ENCODE measurements at regions not wholly inside any gene's neighbourhood (a gene's known extent, or its start where the extent isn't known, plus 50 kb on each side); places are given as distances from the start of the nearest gene placed in this dataset.

DNA sequence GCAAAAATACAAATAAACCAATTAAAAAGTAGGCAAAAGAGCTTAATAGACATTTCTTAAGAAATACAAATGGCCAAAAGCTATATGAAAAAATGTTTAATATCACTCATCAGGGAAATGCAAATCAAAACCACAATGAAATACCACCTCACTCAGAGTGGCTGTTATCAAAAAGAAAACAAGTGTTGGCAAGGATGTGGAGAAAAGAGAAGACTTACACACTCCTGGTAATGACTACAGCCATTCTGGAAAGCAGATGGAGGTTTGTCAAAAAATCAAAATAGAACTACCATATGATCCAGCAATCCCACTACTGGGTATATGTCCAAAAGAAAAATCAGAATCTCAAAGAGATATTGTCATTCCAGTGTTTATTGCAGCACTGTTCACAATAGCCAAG, 223.5 kb upstream of the SLC10A2 start:
- H3K9me3 Mint-ChIP-seq, result peaks cover 0 to 7% (median 0%) of the 10 kb centered on the region in 11 donors
- no peak overlapping the region for H3K27ac Mint-ChIP-seq
- no peaks in the 10 kb centered on the region for H3K36me3 ChIP-seq (ENCODE audit: control insufficient read depth in 2 of 3, insufficient read depth in 3 of 3, low read length in 3 of 3)
- H3K4me1 ChIP-seq (ENCODE audit: control insufficient read depth in 2 of 2, insufficient read depth in 2 of 2, low read length in 2 of 2), result no peaks in the 10 kb centered on the region
- intact Hi-C loops (cut with micrococcal nuclease), result no loop called here
- no peak overlapping the region for H3K4me3 Mint-ChIP-seq
- DNase-seq, result no peak
- H3K36me3 Mint-ChIP-seq, result no peaks in the 10 kb centered on the region
- no peaks in the 10 kb centered on the region for H3K27me3 ChIP-seq (ENCODE audit: control insufficient read depth in 2 of 2, insufficient read depth in 2 of 2, low read length in 2 of 2)
- H3K9me3 ChIP-seq (ENCODE audit: control insufficient read depth in 2 of 3, low read length in 3 of 3), result no peaks in the 10 kb centered on the region
- no peak overlapping the region for H3K4me3 ChIP-seq (ENCODE audit: low read length)
- H3K4me1 Mint-ChIP-seq, result peaks cover 0 to 6% (median 4%) of the 10 kb centered on the region in 7 donors
- peaks cover 0 to 3% (median 0%) of the 10 kb centered on the region in 5 donors for H3K27me3 Mint-ChIP-seq
- no peak for ATAC-seq
- no peak overlapping the region for H3K27ac ChIP-seq (ENCODE audit: low read depth, low read length)
- ChIA-PET CTCF (no interaction called here), POLR2A (no interaction called here)

DNA sequence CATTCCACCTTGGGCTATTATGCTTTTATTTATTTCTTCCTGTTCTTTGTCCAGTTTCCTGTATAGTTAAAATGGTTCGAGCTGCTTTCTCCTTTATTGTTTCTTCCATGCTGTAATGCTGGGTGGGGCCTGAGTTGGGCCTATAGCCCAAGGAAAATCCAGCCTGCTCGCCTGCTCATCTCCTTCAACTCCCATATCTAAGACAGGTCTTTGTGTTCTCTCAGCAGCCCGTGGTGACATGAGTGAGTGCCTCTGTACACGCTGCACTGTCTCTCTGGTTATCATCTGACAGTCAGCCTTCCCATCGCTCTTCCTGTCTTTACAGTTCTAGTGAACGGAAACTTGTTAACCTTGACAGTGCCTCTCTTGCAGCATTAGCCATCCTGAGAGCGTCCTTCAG, 221.9 kb upstream of the SLC10A2 start:
- ATAC-seq (no peak), DNase-seq (no peak)
- no peaks in the 10 kb centered on the region for H3K36me3 Mint-ChIP-seq
- H3K4me3 Mint-ChIP-seq, result peak overlapping the region in 3 of 10 donors; percentile 43 to 63 (median 51)
- ChIA-PET CTCF (no interaction called here), POLR2A (no interaction called here)
- intact Hi-C loops (cut with micrococcal nuclease), result no loop called here
- Histone ChIP-seq H3K27me3 (ENCODE audit: control insufficient read depth in 2 of 2, insufficient read depth in 2 of 2, low read length in 2 of 2) (no peaks in the 10 kb centered on the region), H3K27ac (ENCODE audit: low read depth, low read length) (no peak overlapping the region), H3K9me3 (ENCODE audit: control insufficient read depth in 2 of 3, low read length in 3 of 3) (no peaks in the 10 kb centered on the region), H3K4me3 (ENCODE audit: low read length) (no peak overlapping the region), H3K4me1 (ENCODE audit: control insufficient read depth in 2 of 2, insufficient read depth in 2 of 2, low read length in 2 of 2) (no peaks in the 10 kb centered on the region), H3K36me3 (ENCODE audit: control insufficient read depth in 2 of 3, insufficient read depth in 3 of 3, low read length in 3 of 3) (no peaks in the 10 kb centered on the region)
- H3K27ac Mint-ChIP-seq, result no peak overlapping the region
- peaks cover 0 to 6% (median 4%) of the 10 kb centered on the region in 7 donors for H3K4me1 Mint-ChIP-seq
- peaks cover 1 to 7% (median 3%) of the 10 kb centered on the region in 5 donors for H3K27me3 Mint-ChIP-seq
- peaks cover 0 to 11% (median 0%) of the 10 kb centered on the region in 11 donors for H3K9me3 Mint-ChIP-seq

DNA sequence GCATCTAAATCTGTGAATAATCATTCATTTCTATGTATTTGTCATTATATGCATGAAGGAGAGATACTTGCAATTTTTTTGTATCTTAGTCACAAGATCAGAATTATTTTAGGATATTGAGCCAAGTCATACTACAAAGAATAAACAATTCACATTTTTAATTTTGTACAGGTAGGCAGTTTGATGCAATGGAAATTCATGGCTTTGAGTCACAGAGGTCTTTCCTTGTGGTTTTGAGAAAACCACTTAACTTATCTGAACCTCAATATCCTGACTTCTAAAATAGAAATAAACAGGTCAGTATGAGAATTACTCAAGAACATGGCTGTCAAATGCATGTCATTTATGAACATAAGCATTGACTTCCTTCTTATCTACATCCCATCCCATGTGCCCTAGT, 221.4 kb upstream of the SLC10A2 start:
- ATAC-seq (no peak), DNase-seq (no peak)
- Histone ChIP-seq H3K27ac (ENCODE audit: low read depth, low read length) (no peak overlapping the region), H3K4me1 (ENCODE audit: control insufficient read depth in 2 of 2, insufficient read depth in 2 of 2, low read length in 2 of 2) (no peaks in the 10 kb centered on the region), H3K4me3 (ENCODE audit: low read length) (no peak overlapping the region), H3K9me3 (ENCODE audit: control insufficient read depth in 2 of 3, low read length in 3 of 3) (no peaks in the 10 kb centered on the region), H3K36me3 (ENCODE audit: control insufficient read depth in 2 of 3, insufficient read depth in 3 of 3, low read length in 3 of 3) (no peaks in the 10 kb centered on the region), H3K27me3 (ENCODE audit: control insufficient read depth in 2 of 2, insufficient read depth in 2 of 2, low read length in 2 of 2) (no peaks in the 10 kb centered on the region)
- POLR2A ChIA-PET, result no interaction called here
- intact Hi-C loops (cut with micrococcal nuclease), result no loop called here
- H3K27ac Mint-ChIP-seq, result no peak overlapping the region
- H3K4me3 Mint-ChIP-seq, result peak overlapping the region in 1 of 10 donors; percentile 43
- peaks cover 2 to 9% (median 7%) of the 10 kb centered on the region in 5 donors for H3K27me3 Mint-ChIP-seq
- CTCF ChIA-PET, result no interaction called here
- H3K9me3 Mint-ChIP-seq, result peaks cover 0 to 11% (median 0%) of the 10 kb centered on the region in 11 donors
- H3K36me3 Mint-ChIP-seq, result no peaks in the 10 kb centered on the region
- H3K4me1 Mint-ChIP-seq, result peaks cover 0 to 6% (median 4%) of the 10 kb centered on the region in 7 donors

DNA sequence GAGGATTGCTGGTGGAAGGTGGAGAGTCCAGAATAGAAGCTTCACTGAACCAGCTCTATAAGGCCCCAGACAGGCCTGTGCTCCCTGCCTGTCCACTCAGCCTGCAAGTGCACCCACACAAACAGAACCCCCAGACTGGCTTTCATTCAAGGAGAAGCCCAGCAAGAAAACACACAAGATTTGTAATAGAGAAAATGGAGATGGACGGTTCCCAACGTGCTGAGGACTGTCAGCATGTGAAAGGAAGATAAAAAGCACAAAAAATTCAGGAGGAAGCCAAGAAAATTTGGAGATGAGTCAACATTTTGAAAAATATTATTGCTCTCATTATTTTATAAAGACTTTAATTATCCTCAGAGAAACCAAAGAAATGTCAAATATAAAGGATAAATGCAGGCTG, 218.2 kb upstream of the SLC10A2 start:
- no peaks in the 10 kb centered on the region for H3K36me3 Mint-ChIP-seq
- H3K27me3 Mint-ChIP-seq, result peaks cover 2 to 12% (median 11%) of the 10 kb centered on the region in 5 donors
- no peaks in the 10 kb centered on the region for H3K9me3 ChIP-seq (ENCODE audit: control insufficient read depth in 2 of 3, low read length in 3 of 3)
- CTCF ChIA-PET, result no interaction called here
- no peak overlapping the region for H3K4me3 Mint-ChIP-seq
- H3K9me3 Mint-ChIP-seq, result peaks cover 0 to 8% (median 2%) of the 10 kb centered on the region in 11 donors
- POLR2A ChIA-PET, result no interaction called here
- no peak overlapping the region for H3K27ac ChIP-seq (ENCODE audit: low read depth, low read length)
- no peaks in the 10 kb centered on the region for H3K36me3 ChIP-seq (ENCODE audit: control insufficient read depth in 2 of 3, insufficient read depth in 3 of 3, low read length in 3 of 3)
- no peak overlapping the region for H3K4me3 ChIP-seq (ENCODE audit: low read length)
- intact Hi-C loops (cut with micrococcal nuclease), result no loop called here
- no peak for ATAC-seq
- no peaks in the 10 kb centered on the region for H3K4me1 ChIP-seq (ENCODE audit: control insufficient read depth in 2 of 2, insufficient read depth in 2 of 2, low read length in 2 of 2)
- H3K27ac Mint-ChIP-seq, result no peak overlapping the region
- H3K4me1 Mint-ChIP-seq, result peaks cover 0 to 6% (median 4%) of the 10 kb centered on the region in 7 donors
- no peaks in the 10 kb centered on the region for H3K27me3 ChIP-seq (ENCODE audit: control insufficient read depth in 2 of 2, insufficient read depth in 2 of 2, low read length in 2 of 2)
- no peak for DNase-seq

DNA sequence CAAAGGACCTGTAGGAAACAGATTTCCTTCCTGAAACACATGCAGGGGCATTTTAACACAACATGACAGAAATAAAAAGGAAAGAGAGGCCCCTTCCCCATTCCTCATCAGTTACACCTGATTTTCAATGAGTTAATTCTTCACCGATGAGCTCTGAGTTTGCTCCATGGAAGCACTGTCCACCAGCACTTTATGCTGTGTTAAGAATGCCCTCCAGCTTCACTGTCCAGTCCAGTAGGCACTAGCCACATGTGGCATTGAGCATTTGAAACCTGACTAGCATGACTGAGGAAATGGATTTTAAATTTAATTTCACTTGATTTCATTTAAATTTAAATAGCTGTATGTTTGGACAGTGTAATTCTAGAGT, 217.2 kb upstream of the SLC10A2 start:
- no peak for ATAC-seq
- Mint-ChIP-seq H3K9me3 (peaks cover 0 to 8% (median 2%) of the 10 kb centered on the region in 11 donors), H3K4me1 (peaks cover 0 to 6% (median 4%) of the 10 kb centered on the region in 7 donors), H3K4me3 (no peak overlapping the region), H3K36me3 (no peaks in the 10 kb centered on the region), H3K27me3 (peaks cover 2 to 14% (median 11%) of the 10 kb centered on the region in 5 donors), H3K27ac (no peak overlapping the region)
- ChIA-PET POLR2A (no interaction called here), CTCF (no interaction called here)
- H3K9me3 ChIP-seq (ENCODE audit: control insufficient read depth in 2 of 3, low read length in 3 of 3), result no peaks in the 10 kb centered on the region
- no peaks in the 10 kb centered on the region for H3K36me3 ChIP-seq (ENCODE audit: control insufficient read depth in 2 of 3, insufficient read depth in 3 of 3, low read length in 3 of 3)
- intact Hi-C loops (cut with micrococcal nuclease), result no loop called here
- H3K27ac ChIP-seq (ENCODE audit: low read depth, low read length), result no peak overlapping the region
- no peaks in the 10 kb centered on the region for H3K27me3 ChIP-seq (ENCODE audit: control insufficient read depth in 2 of 2, insufficient read depth in 2 of 2, low read length in 2 of 2)
- no peaks in the 10 kb centered on the region for H3K4me1 ChIP-seq (ENCODE audit: control insufficient read depth in 2 of 2, insufficient read depth in 2 of 2, low read length in 2 of 2)
- H3K4me3 ChIP-seq (ENCODE audit: low read length), result no peak overlapping the region
- no peak for DNase-seq

DNA sequence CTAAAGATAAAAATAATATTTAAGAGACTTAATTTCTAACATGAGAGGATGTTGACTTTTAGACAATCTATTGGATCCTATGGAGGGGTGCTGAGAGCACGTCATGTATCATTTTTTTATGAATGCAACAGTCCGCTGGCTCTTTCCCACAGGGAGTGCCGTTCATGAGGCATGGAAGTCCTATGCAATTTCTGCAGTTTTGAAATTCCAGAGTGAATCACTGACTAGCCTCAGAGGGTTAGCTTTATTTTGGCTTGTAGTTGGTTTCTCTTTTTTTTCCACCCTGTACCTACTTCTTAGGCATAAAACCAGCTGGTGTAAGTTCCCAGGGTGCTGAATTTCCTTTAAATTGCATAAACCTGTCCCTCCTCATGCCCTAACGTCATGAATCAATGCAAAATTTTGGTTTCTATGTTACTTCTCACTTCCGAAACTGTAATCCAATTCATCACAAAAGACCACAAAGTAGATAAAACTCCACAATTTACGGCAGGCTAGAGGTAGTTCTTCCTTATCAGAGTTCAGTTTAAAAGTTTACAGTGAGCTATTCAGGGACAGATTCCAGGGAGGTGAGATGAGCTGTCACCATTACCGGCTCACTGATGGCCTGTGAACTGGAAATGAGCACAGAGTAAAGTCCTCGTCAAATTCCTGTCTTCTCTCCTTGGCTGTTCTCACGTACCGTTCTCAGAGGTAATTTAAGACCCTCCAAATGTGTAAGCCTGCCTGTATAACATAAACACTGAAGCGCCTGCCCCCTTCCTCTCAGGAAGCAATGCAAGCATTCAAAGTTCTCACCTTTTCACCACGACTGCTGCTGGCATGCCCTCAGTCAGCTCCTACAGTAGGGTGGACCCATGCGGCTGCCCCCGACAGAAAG, 216.6 kb upstream of the SLC10A2 start:
- Histone ChIP-seq H3K27me3 (ENCODE audit: control insufficient read depth in 2 of 2, insufficient read depth in 2 of 2, low read length in 2 of 2) (no peaks in the 10 kb centered on the region), H3K27ac (ENCODE audit: low read depth, low read length) (no peak overlapping the region), H3K9me3 (ENCODE audit: control insufficient read depth in 2 of 3, low read length in 3 of 3) (no peaks in the 10 kb centered on the region), H3K36me3 (ENCODE audit: control insufficient read depth in 2 of 3, insufficient read depth in 3 of 3, low read length in 3 of 3) (no peaks in the 10 kb centered on the region), H3K4me3 (ENCODE audit: low read length) (no peak overlapping the region), H3K4me1 (ENCODE audit: control insufficient read depth in 2 of 2, insufficient read depth in 2 of 2, low read length in 2 of 2) (no peaks in the 10 kb centered on the region)
- ATAC-seq (no peak), DNase-seq (no peak)
- Mint-ChIP-seq H3K27ac (no peak overlapping the region), H3K9me3 (peaks cover 0 to 8% (median 2%) of the 10 kb centered on the region in 11 donors), H3K36me3 (no peaks in the 10 kb centered on the region), H3K4me1 (no peaks in the 10 kb centered on the region), H3K27me3 (peaks cover 2 to 14% (median 11%) of the 10 kb centered on the region in 5 donors), H3K4me3 (no peak overlapping the region)
- intact Hi-C loops (cut with micrococcal nuclease), result no loop called here
- POLR2A ChIA-PET, result no interaction called here
- CTCF ChIA-PET, result no interaction called here
